ENCODE measurements at regions not wholly inside any gene's neighbourhood (a gene's known extent, or its start where the extent isn't known, plus 50 kb on each side); places are given as distances from the start of the nearest gene placed in this dataset.

GRCh38 chr11:123330071-123330470 lies 100.0 kb upstream of the GRAMD1B start:
- no peak overlapping the region for H3K9ac ChIP-seq
- no peaks in the 10 kb centered on the region for H3K9me3 ChIP-seq (ENCODE audit: control insufficient read depth, low read length)
- no peak overlapping the region for H3K27ac ChIP-seq
- TF ChIP-seq CTCF (IDR thresholded peaks at IDR 0.05): no peak
- H3K27me3 ChIP-seq (ENCODE audit: control insufficient read depth, insufficient read depth, low read length): no peaks in the 10 kb centered on the region
- H3K4me2 ChIP-seq (ENCODE audit: low read length): no peak overlapping the region
- H2AFZ ChIP-seq: no peak overlapping the region
- H3K79me2 ChIP-seq: no peaks in the 10 kb centered on the region
- H3K4me3 ChIP-seq (ENCODE audit: low read depth, low read length): no peak overlapping the region
- H3K4me1 ChIP-seq: no peaks in the 10 kb centered on the region
- no peaks in the 10 kb centered on the region for H3K36me3 ChIP-seq (ENCODE audit: control insufficient read depth, insufficient read depth, low read length)

GRCh38 chr11:123328281-123328867 lies 101.7 kb upstream of the GRAMD1B start:
- H3K9ac ChIP-seq: no peak overlapping the region
- H3K36me3 ChIP-seq (ENCODE audit: control insufficient read depth, insufficient read depth, low read length): no peaks in the 10 kb centered on the region
- no peak for TF ChIP-seq CTCF (IDR thresholded peaks at IDR 0.05)

GRCh38 chr11:123325533-123325932 lies 104.5 kb upstream of the GRAMD1B start:
- no peak overlapping the region for H3K4me3 ChIP-seq (ENCODE audit: low read depth, low read length)
- no peak overlapping the region for H3K27ac ChIP-seq
- H3K79me2 ChIP-seq: no peaks in the 10 kb centered on the region
- no peak overlapping the region for H3K9ac ChIP-seq
- no peaks in the 10 kb centered on the region for H3K27me3 ChIP-seq (ENCODE audit: control insufficient read depth, insufficient read depth, low read length)
- no peaks in the 10 kb centered on the region for H3K9me3 ChIP-seq (ENCODE audit: control insufficient read depth, low read length)
- no peak overlapping the region for H3K4me2 ChIP-seq (ENCODE audit: low read length)
- no peaks in the 10 kb centered on the region for H3K4me1 ChIP-seq
- H2AFZ ChIP-seq: no peak overlapping the region
- TF ChIP-seq CTCF (IDR thresholded peaks at IDR 0.05): no peak
- H3K36me3 ChIP-seq (ENCODE audit: control insufficient read depth, insufficient read depth, low read length): no peaks in the 10 kb centered on the region

More at GRCh38 chr11:123328281-123328867, 101.7 kb upstream of the GRAMD1B start:
- Histone ChIP-seq H3K27me3 (ENCODE audit: control insufficient read depth, insufficient read depth, low read length) (no peaks in the 10 kb centered on the region), H3K4me2 (ENCODE audit: low read length) (no peak overlapping the region), H3K79me2 (no peaks in the 10 kb centered on the region), H3K9me3 (ENCODE audit: control insufficient read depth, low read length) (no peaks in the 10 kb centered on the region), H3K4me3 (ENCODE audit: low read depth, low read length) (no peak overlapping the region), H3K27ac (no peak overlapping the region), H3K4me1 (no peaks in the 10 kb centered on the region), H2AFZ (no peak overlapping the region)

GRCh38 chr11:123323568-123323967 lies 106.5 kb upstream of the GRAMD1B start:
- no peaks in the 10 kb centered on the region for H3K9me3 ChIP-seq (ENCODE audit: control insufficient read depth, low read length)
- H3K79me2 ChIP-seq: no peaks in the 10 kb centered on the region
- H3K27ac ChIP-seq: no peak overlapping the region
- no peak overlapping the region for H3K4me2 ChIP-seq (ENCODE audit: low read length)
- H3K4me3 ChIP-seq (ENCODE audit: low read depth, low read length): no peak overlapping the region
- TF ChIP-seq CTCF (IDR thresholded peaks at IDR 0.05): no peak
- H2AFZ ChIP-seq: no peak overlapping the region
- H3K4me1 ChIP-seq: no peaks in the 10 kb centered on the region
- no peaks in the 10 kb centered on the region for H3K27me3 ChIP-seq (ENCODE audit: control insufficient read depth, insufficient read depth, low read length)
- H3K36me3 ChIP-seq (ENCODE audit: control insufficient read depth, insufficient read depth, low read length): no peaks in the 10 kb centered on the region
- H3K9ac ChIP-seq: no peak overlapping the region

- no peak overlapping the region for H3K9ac ChIP-seq
- no peaks in the 10 kb centered on the region for H3K36me3 ChIP-seq (ENCODE audit: control insufficient read depth, insufficient read depth, low read length)
- no peak overlapping the region for H3K4me3 ChIP-seq (ENCODE audit: low read depth, low read length)
- no peaks in the 10 kb centered on the region for H3K27me3 ChIP-seq (ENCODE audit: control insufficient read depth, insufficient read depth, low read length)
- no peak overlapping the region for H3K27ac ChIP-seq
- TF ChIP-seq CTCF (IDR thresholded peaks at IDR 0.05): no peak
- H3K9me3 ChIP-seq (ENCODE audit: control insufficient read depth, low read length): no peaks in the 10 kb centered on the region
- H3K4me2 ChIP-seq (ENCODE audit: low read length): no peak overlapping the region
- no peaks in the 10 kb centered on the region for H3K4me1 ChIP-seq
- no peaks in the 10 kb centered on the region for H3K79me2 ChIP-seq
- no peak overlapping the region for H2AFZ ChIP-seq
These were observed 108.4 kb upstream of the GRAMD1B start for GRCh38 chr11:123321636-123322035.
